GM21723 (cell line): ENCODE measurements at regions not wholly inside any gene's neighbourhood (a gene's known extent, or its start where the extent isn't known, plus 50 kb on each side); places are given as distances from the start of the nearest gene placed in this dataset.

Experiments used
- ATAC-seq: cut with Tn5 transposase; IDR thresholded peaks from one replicate; pipeline ENCODE4 v1.9.1; 2021; ENCODE audit warnings: mild to moderate bottlenecking, moderate library complexity; ENCODE audit not compliant: unreplicated experiment

GRCh38 chr9:19940811-19941535, 152.1 kb upstream of the SLC24A2 start:
- no peak for ATAC-seq

GRCh38 chr9:19939734-19940278, 151.0 kb upstream of the SLC24A2 start:
- ATAC-seq: no peak

DNA sequence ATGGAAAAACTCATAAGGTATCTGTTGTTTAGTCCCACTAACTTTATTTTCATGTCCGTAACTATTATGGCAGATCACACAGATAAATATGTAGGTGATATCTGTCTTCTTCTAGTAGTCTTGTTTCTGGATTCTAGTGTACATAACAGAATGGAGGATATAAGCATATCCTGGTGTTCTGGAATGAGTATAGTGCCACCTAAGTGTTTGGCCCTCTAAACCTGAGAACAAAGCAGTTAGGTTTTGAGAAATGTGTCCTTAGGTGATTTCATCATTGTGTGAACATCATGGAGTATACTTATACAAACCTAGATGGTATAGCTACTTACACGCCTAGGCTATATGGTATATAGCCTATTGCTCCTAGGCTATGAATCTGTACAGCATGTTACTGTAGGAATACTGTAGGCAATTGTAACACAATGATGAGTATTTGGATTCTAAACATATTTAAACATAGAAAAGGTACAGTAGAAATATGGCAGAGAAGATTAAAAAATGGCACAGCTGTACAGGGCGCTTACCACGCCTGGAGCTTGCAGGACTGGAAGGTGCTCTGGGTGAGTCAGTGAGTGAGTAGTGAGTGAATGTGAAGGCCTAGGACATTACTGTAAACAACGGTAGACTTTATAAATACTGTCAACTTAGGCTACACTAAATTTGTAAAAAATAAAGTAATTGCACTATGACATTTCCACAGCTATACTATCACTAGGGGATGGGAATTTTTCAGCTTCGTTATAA, 150.3 kb upstream of the SLC24A2 start:
- no peak for ATAC-seq

DNA sequence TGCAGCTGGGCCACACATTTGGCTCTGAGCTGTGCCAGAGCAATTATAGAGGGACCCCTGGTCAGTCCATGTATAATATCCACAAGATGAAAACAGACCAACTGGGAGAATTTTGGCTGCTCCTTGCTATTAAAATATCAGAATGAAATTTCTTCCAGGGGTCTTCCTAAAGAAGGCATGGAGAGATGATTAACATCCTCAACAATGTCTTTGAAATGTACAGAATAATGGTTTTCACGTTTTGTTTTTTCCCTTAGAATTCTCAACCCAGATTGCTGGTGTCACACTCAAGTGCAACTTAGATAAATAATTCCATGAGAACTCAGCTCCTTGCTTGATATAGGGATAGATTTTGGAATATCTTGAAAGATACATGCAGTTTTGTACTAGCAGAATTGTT, 148.3 kb upstream of the SLC24A2 start:
- ATAC-seq: no peak

DNA sequence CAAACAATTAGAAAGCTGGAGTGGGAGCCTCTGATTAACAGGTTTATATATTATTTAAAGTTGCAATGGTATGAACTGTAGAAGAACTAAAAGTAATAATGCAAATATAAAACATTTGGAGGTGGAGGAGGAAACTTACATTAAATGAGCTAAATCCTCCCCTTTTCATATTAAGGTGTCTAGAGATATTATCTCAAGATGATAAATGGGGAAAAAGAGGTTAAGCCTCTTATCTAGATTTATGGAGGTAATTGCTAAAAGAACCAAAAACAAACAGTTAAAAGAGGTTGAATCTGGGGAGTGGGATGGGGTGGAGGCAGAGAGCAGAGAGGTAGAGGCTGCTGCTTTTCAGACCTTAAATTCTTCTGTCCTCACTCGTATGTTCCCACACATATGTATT, 147.8 kb upstream of the SLC24A2 start:
- no peak for ATAC-seq

DNA sequence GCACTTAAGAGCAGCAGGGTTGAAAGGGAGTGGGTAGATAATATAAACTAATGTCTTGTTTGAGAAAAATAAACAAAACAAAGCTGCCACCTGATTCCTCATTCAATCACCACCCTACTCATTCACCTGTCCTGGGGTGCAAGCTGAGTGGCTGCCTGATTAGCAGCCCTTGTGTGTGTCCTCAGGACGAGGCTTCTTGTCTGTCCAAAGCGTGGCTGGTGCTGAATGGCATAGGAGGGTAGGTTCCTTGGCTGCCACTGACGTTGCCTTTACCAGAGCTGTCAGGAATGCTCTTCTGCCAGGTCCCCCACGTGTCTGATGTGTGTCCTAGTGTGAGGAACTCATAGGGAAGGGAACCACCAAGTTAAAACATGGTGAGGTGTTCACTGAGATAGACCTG, 146.6 kb upstream of the SLC24A2 start:
- ATAC-seq: no peak

GRCh38 chr9:19934301-19934871, 145.5 kb upstream of the SLC24A2 start:
- no peak for ATAC-seq

DNA sequence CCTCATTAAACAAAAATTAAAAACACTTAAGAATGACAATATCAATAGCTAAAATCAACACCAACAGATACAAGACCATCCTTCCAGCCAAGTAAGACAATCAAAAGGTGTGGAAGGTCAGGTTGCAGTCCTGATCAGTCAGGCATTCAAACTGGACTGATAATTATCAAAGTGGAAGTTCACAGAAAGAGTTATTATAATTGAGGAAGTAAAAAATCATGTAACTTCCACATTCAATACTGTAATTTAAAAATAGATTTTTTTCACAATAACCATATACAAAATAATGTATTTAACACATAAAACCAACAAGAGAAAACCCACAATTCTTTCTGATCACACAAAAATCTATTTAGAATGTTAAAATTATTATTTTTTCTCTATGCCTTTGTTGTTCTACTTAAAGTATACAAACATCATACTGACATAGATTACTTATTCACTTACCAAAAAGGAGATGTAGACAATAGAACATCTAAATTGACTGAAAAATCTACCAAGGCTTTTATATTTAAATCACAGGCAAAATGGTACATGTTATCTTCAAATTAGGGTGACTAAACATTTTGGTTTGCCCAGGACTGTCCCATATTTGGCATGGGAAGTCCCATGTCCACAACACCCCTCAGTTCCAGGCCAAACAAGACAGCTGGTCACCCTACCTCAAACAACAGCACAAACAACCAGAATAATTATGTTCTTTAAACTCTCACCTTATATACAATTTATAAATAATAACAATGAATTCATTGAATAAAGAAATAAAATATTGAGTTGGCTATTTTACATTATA, 142.5 kb upstream of the SLC24A2 start:
- ATAC-seq: no peak

GRCh38 chr9:19927560-19927959, 138.7 kb upstream of the SLC24A2 start:
- no peak for ATAC-seq

GRCh38 chr9:19926774-19927173, 137.9 kb upstream of the SLC24A2 start:
- no peak for ATAC-seq

DNA sequence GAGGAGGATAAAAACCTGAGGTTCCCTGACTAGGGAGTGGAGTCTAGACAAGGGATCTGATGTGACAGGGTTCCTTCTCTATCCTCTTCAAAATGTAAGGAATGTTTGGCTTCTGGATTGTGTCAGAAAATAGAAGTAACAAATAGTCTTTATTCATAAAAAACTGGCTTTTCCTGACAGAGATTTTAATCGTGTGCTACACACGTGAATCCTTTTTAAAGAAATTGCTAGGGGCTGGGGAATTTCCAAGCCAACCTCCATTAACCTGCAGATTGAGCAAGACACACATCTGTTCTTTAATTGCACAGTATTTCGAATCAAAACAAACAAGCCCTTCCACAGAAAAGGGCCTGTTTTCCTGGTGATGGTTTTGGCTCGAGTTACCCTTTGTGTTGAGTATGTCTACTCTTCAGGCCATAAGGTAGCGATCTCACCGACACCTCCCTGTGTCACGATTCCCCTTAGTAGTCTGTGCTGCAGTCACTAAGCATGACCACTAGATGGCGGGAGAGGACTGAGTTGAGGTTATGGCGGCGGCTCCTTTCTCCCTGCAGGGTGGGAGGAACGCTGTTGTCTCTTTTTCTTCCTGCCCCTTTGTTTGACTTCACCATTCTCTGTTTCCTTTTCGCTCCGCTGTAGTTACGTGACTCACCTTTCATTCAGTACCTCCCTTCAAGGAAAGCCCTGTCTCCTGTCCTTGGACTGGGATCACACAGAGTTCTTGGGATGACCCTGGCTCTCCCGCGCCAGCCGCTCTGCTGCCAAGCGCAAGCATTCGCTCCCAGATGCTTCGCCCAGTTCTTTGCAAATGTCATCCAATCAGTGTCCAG, 137.1 kb upstream of the SLC24A2 start:
- peak; percentile 98 for ATAC-seq

- ATAC-seq: no peak
Observed at GRCh38 chr9:19924080-19924479, 135.2 kb upstream of the SLC24A2 start.

DNA sequence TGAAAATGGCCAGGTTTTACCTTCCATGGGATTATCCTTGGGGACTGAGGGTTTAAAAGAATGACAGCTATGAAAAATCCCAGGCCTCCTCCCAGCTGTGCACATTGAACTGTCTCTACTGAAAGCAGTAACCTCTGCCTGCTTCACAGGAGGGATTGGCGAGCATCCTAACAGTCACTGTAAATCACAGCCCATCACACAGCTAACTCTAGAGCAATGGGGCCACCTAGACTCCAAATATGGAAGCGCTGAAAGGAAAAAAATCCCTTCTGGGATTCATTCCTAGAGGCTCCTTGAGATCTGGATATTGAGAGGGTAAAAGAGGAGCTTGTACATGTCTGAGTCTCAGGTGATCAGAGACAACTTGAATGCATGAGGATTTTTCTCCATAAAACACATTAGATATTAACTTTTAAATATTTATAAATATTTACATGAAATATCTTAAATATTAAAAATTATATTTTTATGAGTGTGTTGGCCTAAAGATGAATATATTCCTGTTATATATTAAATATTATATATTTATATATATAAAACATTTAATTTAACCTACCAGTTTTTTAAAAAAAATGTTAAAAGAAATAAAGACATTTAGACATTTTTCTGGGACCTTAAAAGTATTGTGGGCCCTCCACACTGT, 133.8 kb upstream of the SLC24A2 start:
- no peak for ATAC-seq

GRCh38 chr9:19920401-19920800, 131.6 kb upstream of the SLC24A2 start:
- no peak for ATAC-seq

DNA sequence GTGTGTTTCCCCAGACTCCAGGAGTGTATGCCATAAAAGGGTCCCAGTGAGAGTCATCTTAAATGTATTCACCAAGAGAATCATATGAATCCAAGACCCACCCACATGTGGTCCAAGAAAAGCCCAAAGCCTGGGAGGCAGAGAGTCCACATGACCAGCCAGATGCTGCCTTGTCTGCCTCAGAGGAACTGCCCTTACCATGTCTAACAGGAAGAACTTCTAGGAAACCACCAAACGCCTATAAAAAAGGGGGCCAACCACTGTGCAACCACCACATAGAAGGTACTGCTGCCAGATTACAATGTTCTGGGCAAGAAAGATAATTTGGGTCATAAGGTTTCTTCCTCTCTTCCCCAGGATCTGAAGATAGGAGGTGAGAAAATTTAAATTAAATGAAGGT, 129.8 kb upstream of the SLC24A2 start:
- no peak for ATAC-seq

- no peak for ATAC-seq
Observed at GRCh38 chr9:19914044-19914443, 125.2 kb upstream of the SLC24A2 start.

DNA sequence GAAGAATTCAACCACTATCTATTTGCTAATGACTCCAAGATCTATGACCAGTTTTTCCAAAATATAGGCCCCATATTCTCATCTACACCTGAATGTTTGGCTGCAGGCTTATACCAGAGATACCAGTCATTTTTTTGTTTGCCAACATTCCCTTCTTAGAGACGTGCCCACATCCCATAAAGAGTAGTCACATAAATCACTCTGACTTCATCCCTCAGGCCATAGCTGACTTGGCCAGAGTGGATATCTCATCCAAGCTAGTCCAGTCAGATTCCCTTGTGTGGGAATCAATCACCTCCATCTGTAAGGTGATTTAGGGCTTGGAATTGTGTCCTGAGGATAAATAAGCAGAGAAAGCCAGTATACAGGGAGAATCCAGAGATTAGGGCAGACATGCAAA, 124.3 kb upstream of the SLC24A2 start:
- no peak for ATAC-seq

- no peak for ATAC-seq
Observed at GRCh38 chr9:19903076-19903475, 114.2 kb upstream of the SLC24A2 start.

- no peak for ATAC-seq
Observed at GRCh38 chr9:19901586-19901985, 112.7 kb upstream of the SLC24A2 start.

DNA sequence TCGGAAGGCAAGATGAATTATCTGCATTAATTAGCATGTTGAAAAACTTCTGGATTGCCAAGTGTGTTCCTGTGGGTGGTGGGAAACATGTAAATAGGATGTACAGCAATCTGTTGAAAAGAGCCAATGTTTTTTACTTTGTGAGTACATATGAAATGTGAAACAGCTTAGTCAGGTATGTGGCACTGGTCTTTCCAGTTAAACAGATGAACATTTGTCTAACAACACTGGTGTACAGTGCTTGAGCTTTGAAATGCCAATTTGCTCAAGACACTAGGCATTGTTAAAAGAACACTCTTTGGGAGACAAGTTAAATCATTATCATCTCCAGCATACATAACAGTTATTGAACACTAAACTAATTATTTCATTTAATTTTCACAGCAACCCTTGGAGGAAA, 107.3 kb upstream of the SLC24A2 start:
- no peak for ATAC-seq
